H7 (cell line): ENCODE measurements at regions not wholly inside any gene's neighbourhood (a gene's known extent, or its start where the extent isn't known, plus 50 kb on each side); places are given as distances from the start of the nearest gene placed in this dataset.
"Not testable (repeated sequence)": the region's sequence is repeated elsewhere in the genome, so short reads cannot be mapped to it uniquely, and the experiment has no call there.

Source experiments
- DNase-seq: peaks from one replicate; pipeline ENCODE4 v3.0.0; 2012
- H3K27me3 ChIP-seq: 2 replicates; pipeline ENCODE4 v1.6.0; 2011; ENCODE audit warnings: mild to moderate bottlenecking, low read length; ENCODE audit not compliant: control insufficient read depth, insufficient read depth
- H3K36me3 ChIP-seq: replicated peaks from 2 replicates; pipeline ENCODE4 v1.5.1; 2011; ENCODE audit warnings: low read length; ENCODE audit not compliant: control insufficient read depth, insufficient read depth
- H3K4me3 ChIP-seq: 2 replicates; pipeline ENCODE4 v1.5.1; 2011; ENCODE audit warnings: low read depth, mild to moderate bottlenecking, control low read depth, low read length, moderate library complexity; ENCODE audit not compliant: insufficient read depth

- DNase-seq: no peak
- no peak overlapping the region for H3K4me3 ChIP-seq
- H3K36me3 ChIP-seq: no peaks in the 10 kb centered on the region
- H3K27me3 ChIP-seq: no peaks in the 10 kb centered on the region
These were observed 157.5 kb upstream of the FERD3L start for GRCh38 chr7:19302731-19303130.

- H3K4me3 ChIP-seq: no peak overlapping the region
- DNase-seq: no peak
- H3K27me3 ChIP-seq: no peaks in the 10 kb centered on the region
- H3K36me3 ChIP-seq: no peaks in the 10 kb centered on the region
These were observed 151.4 kb upstream of the FERD3L start for GRCh38 chr7:19296617-19297016.

- no peak for DNase-seq
- Histone ChIP-seq H3K27me3 (no peaks in the 10 kb centered on the region), H3K4me3 (no peak overlapping the region), H3K36me3 (no peaks in the 10 kb centered on the region)
These were observed 150.2 kb upstream of the FERD3L start for GRCh38 chr7:19295376-19295775.

GRCh38 chr7:19294619-19295018 is 149.4 kb upstream of the FERD3L start:
- Histone ChIP-seq H3K4me3 (no peak overlapping the region), H3K27me3 (no peaks in the 10 kb centered on the region)

GRCh38 chr7:19293431-19293830 is 148.2 kb upstream of the FERD3L start:
- H3K36me3 ChIP-seq: no peaks in the 10 kb centered on the region
- no peak for DNase-seq
- H3K27me3 ChIP-seq: no peaks in the 10 kb centered on the region
- H3K4me3 ChIP-seq: no peak overlapping the region

More at GRCh38 chr7:19294619-19295018, 149.4 kb upstream of the FERD3L start:
- no peak for DNase-seq
- H3K36me3 ChIP-seq: no peaks in the 10 kb centered on the region

- no peaks in the 10 kb centered on the region for H3K36me3 ChIP-seq
- no peak for DNase-seq
- no peaks in the 10 kb centered on the region for H3K27me3 ChIP-seq
- H3K4me3 ChIP-seq: no peak overlapping the region
These were observed 145.7 kb upstream of the FERD3L start for GRCh38 chr7:19290968-19291367.

GRCh38 chr7:19290066-19290465 is 144.8 kb upstream of the FERD3L start:
- Histone ChIP-seq H3K36me3 (no peaks in the 10 kb centered on the region), H3K27me3 (no peaks in the 10 kb centered on the region), H3K4me3 (no peak overlapping the region)
- no peak for DNase-seq

- H3K27me3 ChIP-seq: no peaks in the 10 kb centered on the region
- no peaks in the 10 kb centered on the region for H3K36me3 ChIP-seq
- no peak overlapping the region for H3K4me3 ChIP-seq
- no peak for DNase-seq
These were observed 139.5 kb upstream of the FERD3L start for GRCh38 chr7:19284596-19285300.

GRCh38 chr7:19284136-19284535 is 138.9 kb upstream of the FERD3L start:
- H3K27me3 ChIP-seq: no peaks in the 10 kb centered on the region
- H3K36me3 ChIP-seq: no peaks in the 10 kb centered on the region
- no peak overlapping the region for H3K4me3 ChIP-seq
- no peak for DNase-seq

GRCh38 chr7:19275000-19275399 is 129.8 kb upstream of the FERD3L start:
- DNase-seq: no peak
- Histone ChIP-seq H3K4me3 (no peak overlapping the region), H3K36me3 (no peaks in the 10 kb centered on the region), H3K27me3 (no peaks in the 10 kb centered on the region)

GRCh38 chr7:19272329-19272728 is 127.1 kb upstream of the FERD3L start:
- not testable (repeated sequence) for DNase-seq, H3K27me3 ChIP-seq, H3K4me3 ChIP-seq, H3K36me3 ChIP-seq

GRCh38 chr7:19269301-19269700 is 124.1 kb upstream of the FERD3L start:
- Histone ChIP-seq H3K27me3 (no peaks in the 10 kb centered on the region), H3K36me3 (no peaks in the 10 kb centered on the region), H3K4me3 (no peak overlapping the region)
- no peak for DNase-seq

- Histone ChIP-seq H3K27me3 (no peaks in the 10 kb centered on the region), H3K4me3 (no peak overlapping the region), H3K36me3 (no peaks in the 10 kb centered on the region)
- no peak for DNase-seq
These were observed 123.5 kb upstream of the FERD3L start for GRCh38 chr7:19268737-19269136.

- DNase-seq: no peak
- H3K27me3 ChIP-seq: no peaks in the 10 kb centered on the region
- no peaks in the 10 kb centered on the region for H3K36me3 ChIP-seq
- H3K4me3 ChIP-seq: no peak overlapping the region
These were observed 117.6 kb upstream of the FERD3L start for GRCh38 chr7:19262826-19263225.

- H3K27me3 ChIP-seq: no peaks in the 10 kb centered on the region
- no peak for DNase-seq
These were observed 104.1 kb upstream of the FERD3L start for GRCh38 chr7:19249281-19249680.

GRCh38 chr7:19248681-19249080 is 103.5 kb upstream of the FERD3L start:
- no peaks in the 10 kb centered on the region for H3K27me3 ChIP-seq
- no peaks in the 10 kb centered on the region for H3K36me3 ChIP-seq
- DNase-seq: no peak
- H3K4me3 ChIP-seq: no peak overlapping the region

More at GRCh38 chr7:19249281-19249680, 104.1 kb upstream of the FERD3L start:
- Histone ChIP-seq H3K36me3 (no peaks in the 10 kb centered on the region), H3K4me3 (no peak overlapping the region)
